ENCODE measurements at regions not wholly inside any gene's neighbourhood (a gene's known extent, or its start where the extent isn't known, plus 50 kb on each side); places are given as distances from the start of the nearest gene placed in this dataset.
"Not testable (repeated sequence)": the region's sequence is repeated elsewhere in the genome, so short reads cannot be mapped to it uniquely, and the experiment has no call there.

DNA sequence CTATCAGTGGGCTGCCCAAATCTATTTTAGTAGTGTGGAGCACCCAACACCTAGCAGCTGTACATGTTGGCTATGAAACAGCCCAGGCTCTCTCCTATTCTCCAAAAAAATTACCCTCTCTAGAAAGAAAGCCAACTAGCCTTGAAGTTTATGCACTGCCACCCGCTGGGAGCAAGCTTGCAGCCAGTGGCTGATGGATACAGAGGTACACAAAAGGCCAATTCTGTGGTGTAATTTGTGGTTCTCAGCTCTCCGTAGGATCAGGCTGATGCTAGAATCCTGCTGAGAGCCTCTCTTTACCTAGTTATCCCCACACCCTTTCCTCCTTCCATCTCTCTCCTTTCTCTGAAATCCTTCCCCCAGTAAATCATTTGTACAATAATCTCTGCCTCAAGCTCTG is 1120.7 kb downstream of the DIAPH3 start:
- DNase-seq (ENCODE audit: extremely low read depth in 1 of 2, low read depth in 1 of 2): no peak

DNA sequence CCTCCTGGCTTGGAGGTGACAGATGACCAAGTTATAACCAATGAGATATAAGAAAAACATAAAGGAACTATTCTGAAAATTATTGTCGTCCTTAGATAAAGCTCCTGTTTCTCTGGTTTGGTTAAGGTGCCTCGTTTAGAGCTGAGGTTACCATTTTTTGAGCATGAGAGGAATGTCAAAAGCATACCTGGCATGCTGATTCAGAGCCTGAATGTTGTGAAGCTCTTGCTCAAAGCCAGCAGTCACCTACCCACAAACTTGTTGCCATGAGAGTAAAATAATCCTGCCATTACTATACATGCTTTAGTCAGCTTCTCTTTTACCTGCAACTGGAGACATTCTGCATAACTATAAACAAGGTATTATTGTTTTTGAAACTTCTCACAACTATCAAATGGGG is 1116.2 kb downstream of the DIAPH3 start:
- DNase-seq (ENCODE audit: extremely low read depth in 1 of 2, low read depth in 1 of 2): no peak

GRCh38 chr13:59061621-59062020 is 1102.1 kb downstream of the DIAPH3 start:
- no peak for DNase-seq (ENCODE audit: extremely low read depth in 1 of 2, low read depth in 1 of 2)

DNA sequence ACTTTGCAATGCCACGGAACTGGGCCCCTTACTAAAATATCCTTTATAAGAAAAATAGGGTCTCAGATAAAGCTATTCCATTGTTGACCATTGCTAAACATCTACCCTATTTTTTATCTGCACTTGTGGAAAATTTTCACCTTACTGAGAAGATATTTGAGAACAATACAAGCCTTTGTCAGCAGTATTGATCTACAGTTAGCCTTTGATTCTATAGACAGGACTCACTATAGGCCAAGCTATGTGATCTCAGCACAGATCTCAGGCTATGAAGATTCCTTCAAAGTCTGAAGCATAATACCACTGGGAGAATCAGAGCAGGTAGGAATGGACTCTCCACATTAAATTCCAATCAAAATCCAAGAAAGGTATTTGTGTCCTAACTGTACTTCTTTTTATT is 1099.7 kb downstream of the DIAPH3 start:
- no peak for DNase-seq (ENCODE audit: extremely low read depth in 1 of 2, low read depth in 1 of 2)

DNA sequence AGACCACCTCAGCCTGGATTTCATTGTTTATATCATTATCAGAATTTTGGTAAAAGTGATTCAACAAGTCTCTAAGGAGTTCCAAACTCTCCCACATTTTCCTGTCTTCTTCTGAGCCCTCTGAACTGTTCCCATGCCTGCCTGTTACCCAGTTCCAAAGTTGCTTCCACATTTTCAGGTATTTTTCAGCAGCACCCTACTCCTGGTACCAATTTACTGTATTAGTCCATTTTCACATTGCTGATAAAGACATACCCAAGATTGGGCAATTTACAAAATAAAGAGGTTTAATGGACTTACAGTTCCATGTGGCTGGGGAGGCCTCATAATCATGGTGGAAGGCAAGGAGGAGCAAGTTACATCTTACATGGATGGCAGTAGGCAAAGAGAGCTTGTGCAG is 1087.3 kb downstream of the DIAPH3 start:
- not testable (repeated sequence) for DNase-seq (ENCODE audit: extremely low read depth in 1 of 2, low read depth in 1 of 2)

DNA sequence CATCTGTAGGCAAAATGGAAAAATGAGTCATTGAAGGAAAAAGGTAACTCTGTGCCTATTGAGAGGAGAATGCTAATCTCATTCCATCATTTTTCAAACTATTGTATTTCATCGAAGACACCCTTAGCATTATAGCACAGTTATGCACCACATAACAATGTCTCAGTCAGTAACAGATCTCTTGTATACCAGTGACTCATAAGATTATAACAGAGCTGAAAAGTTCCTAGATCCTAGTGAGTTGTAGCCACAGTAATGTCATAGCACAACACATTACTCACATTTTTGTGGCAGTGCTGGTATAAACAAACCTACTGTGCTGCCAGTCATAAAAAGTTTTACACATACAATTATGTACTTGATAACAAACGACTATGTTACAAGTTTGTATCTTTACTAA is 1077.6 kb downstream of the DIAPH3 start:
- no peak for DNase-seq (ENCODE audit: extremely low read depth in 1 of 2, low read depth in 1 of 2)

DNA sequence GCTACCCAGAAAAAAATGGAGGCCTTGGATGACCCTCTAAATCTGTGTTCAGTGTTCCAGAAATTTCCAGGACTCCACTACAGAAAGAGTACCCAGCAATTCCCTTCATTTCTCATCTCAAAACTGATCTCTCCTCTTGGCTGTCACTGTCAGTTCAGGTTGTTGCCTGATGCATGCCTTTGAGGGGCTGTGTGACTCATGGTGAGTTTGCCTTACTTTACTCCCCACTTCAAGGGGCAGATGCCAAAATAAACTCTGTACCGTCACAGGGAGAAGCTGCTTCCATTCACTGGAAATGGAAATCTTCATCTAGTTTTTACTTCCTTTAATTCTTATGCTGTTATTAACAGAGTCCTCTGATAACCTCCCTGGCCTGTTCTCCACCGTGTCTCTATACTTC is 1075.0 kb downstream of the DIAPH3 start:
- no peak for DNase-seq (ENCODE audit: extremely low read depth in 1 of 2, low read depth in 1 of 2)

GRCh38 chr13:59094181-59094580 is 1069.5 kb downstream of the DIAPH3 start:
- no peak for DNase-seq (ENCODE audit: extremely low read depth in 1 of 2, low read depth in 1 of 2)

GRCh38 chr13:59099182-59099974 is 1064.3 kb downstream of the DIAPH3 start:
- DNase-seq (ENCODE audit: extremely low read depth in 1 of 2, low read depth in 1 of 2): no peak

- no peak for DNase-seq (ENCODE audit: extremely low read depth in 1 of 2, low read depth in 1 of 2)
Measured at GRCh38 chr13:59103004-59103768, 1060.5 kb downstream of the DIAPH3 start.

- no peak for DNase-seq (ENCODE audit: extremely low read depth in 1 of 2, low read depth in 1 of 2)
Measured at GRCh38 chr13:59111751-59112171, 1052.0 kb downstream of the DIAPH3 start.

- no peak for DNase-seq (ENCODE audit: extremely low read depth in 1 of 2, low read depth in 1 of 2)
Measured at GRCh38 chr13:59112221-59112718, 1051.5 kb downstream of the DIAPH3 start.

GRCh38 chr13:59119475-59119874 is 1044.3 kb downstream of the DIAPH3 start:
- no peak for DNase-seq (ENCODE audit: extremely low read depth in 1 of 2, low read depth in 1 of 2)

- DNase-seq (ENCODE audit: extremely low read depth in 1 of 2, low read depth in 1 of 2): no peak
Measured at GRCh38 chr13:59120297-59120843, 1043.4 kb downstream of the DIAPH3 start.

GRCh38 chr13:59121507-59121906 is 1042.2 kb downstream of the DIAPH3 start:
- no peak for DNase-seq (ENCODE audit: extremely low read depth in 1 of 2, low read depth in 1 of 2)

DNA sequence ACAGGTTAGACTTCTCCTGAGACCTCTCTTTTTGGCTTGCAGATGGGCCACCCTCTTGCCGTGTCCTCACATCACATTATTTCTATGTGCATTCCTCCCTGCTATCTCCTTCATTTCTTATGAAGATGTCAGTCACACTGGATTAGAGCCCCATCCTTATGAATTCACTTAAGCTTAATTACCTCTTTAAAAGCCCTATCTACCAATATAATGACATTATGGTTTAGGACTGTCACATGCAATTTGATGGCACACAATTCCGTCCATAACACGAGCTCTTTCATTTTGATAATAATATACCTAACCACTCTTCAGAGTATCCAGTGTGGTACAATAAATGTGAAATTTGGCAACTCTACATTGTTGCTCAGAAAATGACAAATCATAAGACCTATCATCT is 1037.3 kb downstream of the DIAPH3 start:
- no peak for DNase-seq (ENCODE audit: extremely low read depth in 1 of 2, low read depth in 1 of 2)

DNA sequence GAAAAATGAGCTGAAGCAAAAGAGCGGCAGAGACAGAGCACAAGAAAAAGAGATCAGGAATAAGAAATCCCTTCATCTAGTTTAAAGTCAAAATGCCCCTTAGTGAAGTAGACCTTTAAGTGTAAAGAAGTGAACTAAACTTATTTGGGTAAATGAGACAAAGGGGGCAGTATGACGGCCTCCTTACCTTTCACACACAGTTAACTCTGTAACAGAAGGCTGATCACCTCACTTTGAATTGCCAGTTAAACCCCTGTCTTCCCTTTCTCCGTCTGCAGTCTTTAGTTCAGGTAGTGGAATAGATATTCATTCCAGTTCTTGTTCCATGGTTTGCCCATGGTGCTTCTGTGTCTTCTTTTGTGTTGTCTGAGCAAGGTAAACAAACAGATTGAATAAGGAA is 1029.8 kb downstream of the DIAPH3 start:
- DNase-seq (ENCODE audit: extremely low read depth in 1 of 2, low read depth in 1 of 2): no peak

DNA sequence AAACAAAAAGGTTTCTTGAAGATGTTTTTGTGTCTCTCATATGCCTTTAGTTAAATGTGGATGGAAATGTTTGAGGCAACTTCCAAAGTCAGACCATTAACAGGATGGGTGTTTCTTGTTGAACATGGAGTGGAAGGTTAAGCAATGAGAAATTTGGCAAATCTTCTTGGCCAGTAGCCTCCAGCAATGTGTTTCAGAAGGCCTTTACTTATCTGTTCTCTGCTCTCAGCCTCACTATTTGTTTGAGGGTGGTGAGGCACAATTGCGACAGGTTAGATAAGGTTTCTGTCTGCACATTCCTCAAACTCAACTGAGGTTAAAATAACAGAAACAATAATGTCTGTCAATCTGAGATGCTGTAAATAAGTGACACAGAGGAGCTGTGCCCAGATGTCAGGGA is 1019.0 kb downstream of the DIAPH3 start:
- no peak for DNase-seq (ENCODE audit: extremely low read depth in 1 of 2, low read depth in 1 of 2)

GRCh38 chr13:59145381-59145780 is 1018.3 kb downstream of the DIAPH3 start:
- DNase-seq (ENCODE audit: extremely low read depth in 1 of 2, low read depth in 1 of 2): no peak

DNA sequence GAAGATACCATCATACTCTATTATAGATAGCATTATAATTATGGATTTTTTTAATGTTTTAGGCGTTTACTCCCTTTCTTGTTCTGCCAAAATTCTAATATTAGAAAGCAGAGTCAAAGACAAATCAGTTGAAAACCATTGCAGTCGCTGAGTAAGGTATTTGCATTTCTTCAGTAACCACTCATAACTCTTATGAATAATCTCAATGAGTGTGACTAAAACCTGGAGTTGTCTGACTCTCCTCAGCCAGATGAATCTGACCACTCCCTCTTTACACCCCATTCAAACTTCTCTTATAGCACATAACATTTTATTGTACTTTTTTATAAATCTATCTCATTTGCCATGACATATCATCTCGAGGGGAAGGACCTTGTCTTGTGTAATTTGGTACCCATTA is 1006.5 kb downstream of the DIAPH3 start:
- no peak for DNase-seq (ENCODE audit: extremely low read depth in 1 of 2, low read depth in 1 of 2)

DNA sequence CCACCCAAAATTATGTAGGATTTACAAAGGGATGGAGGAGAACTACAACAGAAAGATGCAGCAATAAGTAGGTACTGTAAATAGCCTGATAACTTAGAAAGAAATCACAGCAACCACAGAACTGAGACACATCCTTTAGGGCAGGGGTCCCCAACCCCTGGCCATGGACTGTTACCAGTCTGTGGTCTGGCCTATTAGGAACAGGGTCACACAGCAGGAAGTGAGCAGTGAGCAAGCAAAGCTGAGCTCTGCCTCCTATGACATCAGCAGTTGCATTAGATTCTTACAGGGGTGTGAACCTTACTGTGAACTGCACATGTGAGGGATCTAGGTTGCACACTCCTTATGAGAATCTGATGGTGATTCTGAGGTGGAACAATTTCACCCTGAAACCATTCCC is 997.6 kb downstream of the DIAPH3 start:
- DNase-seq (ENCODE audit: extremely low read depth in 1 of 2, low read depth in 1 of 2): no peak

GRCh38 chr13:59172076-59172475 is 991.7 kb downstream of the DIAPH3 start:
- no peak for DNase-seq (ENCODE audit: extremely low read depth in 1 of 2, low read depth in 1 of 2)
